Liver (tissue), 7 donors: ENCODE measurements at regions not wholly inside any gene's neighbourhood (a gene's known extent, or its start where the extent isn't known, plus 50 kb on each side); places are given as distances from the start of the nearest gene placed in this dataset.

Experiments
- DNase-seq: peaks from one replicate; pipeline ENCODE4 v3.0.0-alpha.2; 2017; ENCODE audit warnings: low spot score
- H3K27ac ChIP-seq, 2 donors: one replicate each; pipeline ENCODE4 v1.7.0; 2013; ENCODE audit warnings: inconsistent platforms in 2 of 2, low read length in 2 of 2, control low read depth in 1 of 2, low read depth in 1 of 2, mild to moderate bottlenecking in 1 of 2
- H3K27me3 ChIP-seq, 4 donors: one replicate each; pipeline versions ENCODE4 v1.6.1 to v1.7.0; 2013; ENCODE audit warnings: low read length in 3 of 4, inconsistent platforms in 1 of 4, mild to moderate bottlenecking in 1 of 4, moderate library complexity in 1 of 4; ENCODE audit not compliant: control insufficient read depth in 4 of 4, insufficient read depth in 4 of 4
- H3K36me3 ChIP-seq, 4 donors: one replicate each; pipeline versions ENCODE4 v1.6.1 to v1.7.0; 2013; ENCODE audit warnings: low read length in 3 of 4, mild to moderate bottlenecking in 3 of 4, low read depth in 1 of 4, moderate library complexity in 1 of 4; ENCODE audit not compliant: control insufficient read depth in 4 of 4, insufficient read depth in 3 of 4
- H3K4me1 ChIP-seq, 4 donors: one replicate each; pipeline versions ENCODE4 v1.6.1 to v1.7.0; 2013; ENCODE audit warnings: low read length in 3 of 4, mild to moderate bottlenecking in 3 of 4, moderate library complexity in 1 of 4; ENCODE audit not compliant: control insufficient read depth in 4 of 4, insufficient read depth in 4 of 4
- H3K4me3 ChIP-seq, 3 donors: one replicate each; pipeline versions ENCODE4 v1.6.1 to v1.7.0; 2013; ENCODE audit warnings: low read length in 3 of 3, control low read depth in 1 of 3, low read depth in 1 of 3, mild to moderate bottlenecking in 1 of 3
- H3K9ac ChIP-seq, 2 donors: one replicate each; pipeline ENCODE4 v1.7.0; 2013; ENCODE audit warnings: low read length in 2 of 2, mild to moderate bottlenecking in 2 of 2, moderate library complexity in 2 of 2, control low read depth in 1 of 2, low read depth in 1 of 2
- H3K9me3 ChIP-seq, 4 donors: one replicate each; pipeline versions ENCODE4 v1.6.1 to v1.7.0; 2013; ENCODE audit warnings: low read length in 3 of 4; ENCODE audit not compliant: control insufficient read depth in 4 of 4
- EGR1 ChIP-seq, 2 donors: IDR thresholded peaks; 2 replicates each; pipeline ENCODE4 v1.6.1; 2016 to 2018; ENCODE audit warnings: antibody characterized with exemption in 2 of 2, low read depth in 2 of 2
- FOXA1 ChIP-seq: IDR thresholded peaks from 2 replicates; pipeline ENCODE4 v1.6.1; 2016; ENCODE audit warnings: antibody characterized with exemption
- FOXA2 ChIP-seq: IDR thresholded peaks from 2 replicates; pipeline ENCODE4 v1.6.1; 2016; ENCODE audit warnings: antibody characterized with exemption
- GABPA ChIP-seq, 2 donors: IDR thresholded peaks in 1 of 2; conservative IDR thresholded peaks in 1 of 2; 2 replicates each; pipeline ENCODE4 v1.6.1; 2016; ENCODE audit warnings: antibody characterized with exemption in 2 of 2, mild to moderate bottlenecking in 1 of 2, moderate library complexity in 1 of 2
- HNF4A ChIP-seq, 2 donors: conservative IDR thresholded peaks; 2 replicates each; pipeline ENCODE4 v1.6.1; 2016; ENCODE audit warnings: antibody characterized with exemption in 2 of 2, mild to moderate bottlenecking in 2 of 2
- NR2F2 ChIP-seq: IDR thresholded peaks from 2 replicates; pipeline ENCODE4 v1.6.1; 2016; ENCODE audit warnings: antibody characterized with exemption
- RAD21 ChIP-seq, 2 donors: IDR thresholded peaks; 2 replicates each; pipeline ENCODE4 v1.6.1; 2016; ENCODE audit warnings: antibody characterized with exemption in 2 of 2, mild to moderate bottlenecking in 2 of 2
- RXRA ChIP-seq, 2 donors: IDR thresholded peaks; 2 replicates each; pipeline ENCODE4 v1.6.1; 2017 to 2018; ENCODE audit warnings: antibody characterized with exemption in 2 of 2, mild to moderate bottlenecking in 1 of 2
- SP1 ChIP-seq: IDR thresholded peaks from 2 replicates; pipeline ENCODE4 v1.6.1; 2018; ENCODE audit warnings: antibody characterized with exemption, mild to moderate bottlenecking
- ZBTB33 ChIP-seq: IDR thresholded peaks from 2 replicates; pipeline ENCODE4 v1.6.1; 2016; ENCODE audit warnings: antibody characterized with exemption
- WGBS: extraction: QIAGEN DNeasy Blood & Tissue Kit; methylation state at CpG from one replicate; pipeline ENCODE4 v1.1.7; 2013; 5-methylcytosine and 5-hydroxymethylcytosine counted together
- TF ChIP-seq, protein P1 (sequence below): IDR thresholded peaks from 2 replicates; pipeline ENCODE4 v1.6.1; 2016; ENCODE audit warnings: antibody characterized with exemption
- TF ChIP-seq, protein P2 (sequence below): IDR thresholded peaks from 2 replicates; pipeline ENCODE4 v1.6.1; 2016; ENCODE audit warnings: antibody characterized with exemption, mild to moderate bottlenecking
- donor health status: healthy.
- donor health status: healthy.
- donor health status: healthy.
- donor health status: healthy.

DNA sequence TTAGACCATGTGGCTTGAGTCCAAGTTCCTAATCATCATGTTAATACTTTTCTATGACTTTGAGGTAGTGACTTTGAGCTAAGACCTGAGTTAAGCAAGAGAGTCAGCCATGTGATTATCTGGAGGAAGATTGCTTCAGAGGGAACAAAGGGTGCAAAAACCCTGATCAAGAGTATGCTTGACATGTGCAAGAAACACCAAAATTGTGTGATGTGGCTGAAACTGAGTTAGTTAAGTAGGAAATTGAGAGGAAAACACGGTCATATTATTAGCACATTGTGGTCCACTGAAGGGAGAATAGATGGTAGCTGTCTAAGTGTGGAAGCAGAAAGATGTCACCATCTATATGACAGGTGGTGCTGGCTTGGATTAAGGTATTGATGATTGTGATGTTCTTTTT is 130.4 kb upstream of the MON1B start:
- no peak for TF ChIP-seq ZBTB33
- TF ChIP-seq EGR1 (IDR thresholded peaks at IDR 0.05; ENCODE audit: low read depth in 2 of 2) = no peak
- no peak for TF ChIP-seq FOXA1
- no peak for TF ChIP-seq HNF4A (conservative IDR thresholded peaks at IDR 0.05)
- no peak for TF ChIP-seq GABPA (IDR thresholded peaks at IDR 0.05 in 1 of 2, conservative IDR thresholded peaks at IDR 0.05 in 1 of 2)
- no peak for TF ChIP-seq RAD21 (IDR thresholded peaks at IDR 0.05)
- TF ChIP-seq, protein P1, sequence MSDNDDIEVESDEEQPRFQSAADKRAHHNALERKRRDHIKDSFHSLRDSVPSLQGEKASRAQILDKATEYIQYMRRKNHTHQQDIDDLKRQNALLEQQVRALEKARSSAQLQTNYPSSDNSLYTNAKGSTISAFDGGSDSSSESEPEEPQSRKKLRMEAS = no peak
- no peak for TF ChIP-seq RXRA (IDR thresholded peaks at IDR 0.05)
- TF ChIP-seq, protein P2, sequence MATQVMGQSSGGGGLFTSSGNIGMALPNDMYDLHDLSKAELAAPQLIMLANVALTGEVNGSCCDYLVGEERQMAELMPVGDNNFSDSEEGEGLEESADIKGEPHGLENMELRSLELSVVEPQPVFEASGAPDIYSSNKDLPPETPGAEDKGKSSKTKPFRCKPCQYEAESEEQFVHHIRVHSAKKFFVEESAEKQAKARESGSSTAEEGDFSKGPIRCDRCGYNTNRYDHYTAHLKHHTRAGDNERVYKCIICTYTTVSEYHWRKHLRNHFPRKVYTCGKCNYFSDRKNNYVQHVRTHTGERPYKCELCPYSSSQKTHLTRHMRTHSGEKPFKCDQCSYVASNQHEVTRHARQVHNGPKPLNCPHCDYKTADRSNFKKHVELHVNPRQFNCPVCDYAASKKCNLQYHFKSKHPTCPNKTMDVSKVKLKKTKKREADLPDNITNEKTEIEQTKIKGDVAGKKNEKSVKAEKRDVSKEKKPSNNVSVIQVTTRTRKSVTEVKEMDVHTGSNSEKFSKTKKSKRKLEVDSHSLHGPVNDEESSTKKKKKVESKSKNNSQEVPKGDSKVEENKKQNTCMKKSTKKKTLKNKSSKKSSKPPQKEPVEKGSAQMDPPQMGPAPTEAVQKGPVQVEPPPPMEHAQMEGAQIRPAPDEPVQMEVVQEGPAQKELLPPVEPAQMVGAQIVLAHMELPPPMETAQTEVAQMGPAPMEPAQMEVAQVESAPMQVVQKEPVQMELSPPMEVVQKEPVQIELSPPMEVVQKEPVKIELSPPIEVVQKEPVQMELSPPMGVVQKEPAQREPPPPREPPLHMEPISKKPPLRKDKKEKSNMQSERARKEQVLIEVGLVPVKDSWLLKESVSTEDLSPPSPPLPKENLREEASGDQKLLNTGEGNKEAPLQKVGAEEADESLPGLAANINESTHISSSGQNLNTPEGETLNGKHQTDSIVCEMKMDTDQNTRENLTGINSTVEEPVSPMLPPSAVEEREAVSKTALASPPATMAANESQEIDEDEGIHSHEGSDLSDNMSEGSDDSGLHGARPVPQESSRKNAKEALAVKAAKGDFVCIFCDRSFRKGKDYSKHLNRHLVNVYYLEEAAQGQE = no peak
- no peaks in the 10 kb centered on the region for H3K36me3 ChIP-seq
- H3K9me3 ChIP-seq = no peaks in the 10 kb centered on the region
- no peak overlapping the region for H3K4me3 ChIP-seq
- H3K9ac ChIP-seq = no peak overlapping the region
- no peaks in the 10 kb centered on the region for H3K4me1 ChIP-seq
- no peak for DNase-seq
- peaks cover 0 to 3% (median 0%) of the 10 kb centered on the region in 4 donors for H3K27me3 ChIP-seq
- no peak overlapping the region for H3K27ac ChIP-seq
- WGBS = 77% methylated on average over 1 of the region's 1 CpG

DNA sequence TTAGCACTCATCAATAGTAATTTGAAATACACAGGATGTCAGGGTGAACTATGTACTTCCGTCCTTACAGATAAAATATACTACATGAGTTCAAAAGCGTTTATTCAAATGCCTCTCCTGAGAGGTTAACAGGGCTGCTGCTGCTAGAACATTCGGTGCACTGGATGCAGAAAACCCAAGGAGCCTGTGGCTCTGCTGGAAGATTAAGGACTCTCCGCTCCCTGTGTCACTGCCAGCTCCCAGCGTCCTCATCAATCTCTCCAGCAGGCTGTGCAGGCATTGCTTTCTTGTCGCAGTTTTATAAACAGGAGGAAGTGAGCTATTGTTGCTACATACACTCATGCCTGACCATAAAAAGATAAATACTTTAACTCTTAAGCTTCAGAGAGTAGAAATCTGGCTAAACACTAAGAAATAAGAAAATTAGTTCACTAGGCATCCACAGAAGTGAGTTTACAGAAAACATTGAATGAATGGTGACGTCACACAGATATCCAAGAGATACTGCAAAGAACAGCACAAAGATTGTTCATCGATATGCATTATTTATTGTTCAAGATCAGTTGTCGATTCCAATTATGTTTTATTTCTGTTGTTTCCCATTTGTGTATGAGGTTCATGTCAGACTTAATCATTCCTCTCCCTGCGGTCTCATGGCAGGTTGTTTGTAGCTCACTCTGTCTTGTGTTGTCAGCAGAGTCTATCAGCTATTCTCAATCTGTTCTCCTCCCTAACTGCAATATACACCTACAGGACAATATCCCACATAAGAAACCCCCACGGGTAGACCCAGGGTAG is 127.9 kb upstream of the MON1B start:
- no peak for DNase-seq
- 52% methylated on average over 11 of the region's 11 CpGs for WGBS
- Histone ChIP-seq H3K9ac (no peak overlapping the region), H3K36me3 (no peaks in the 10 kb centered on the region), H3K9me3 (no peaks in the 10 kb centered on the region), H3K27me3 (no peaks in the 10 kb centered on the region), H3K4me3 (no peak overlapping the region), H3K27ac (no peak overlapping the region), H3K4me1 (no peaks in the 10 kb centered on the region)
- TF ChIP-seq FOXA2 (no peak), HNF4A (conservative IDR thresholded peaks at IDR 0.05) (no peak), GABPA (IDR thresholded peaks at IDR 0.05 in 1 of 2, conservative IDR thresholded peaks at IDR 0.05 in 1 of 2) (no peak), SP1 (no peak), RAD21 (IDR thresholded peaks at IDR 0.05) (peak in 1 of 2 donors; percentile 18), RXRA (IDR thresholded peaks at IDR 0.05) (no peak), FOXA1 (no peak), EGR1 (IDR thresholded peaks at IDR 0.05; ENCODE audit: low read depth in 2 of 2) (no peak), NR2F2 (peak; percentile 51)
- TF ChIP-seq, protein P1 = no peak
